Activated CD8-positive, alpha-beta memory T cell treated with anti-CD3 and anti-CD28 coated beads for 4 hours (primary cell): ENCODE measurements at regions not wholly inside any gene's neighbourhood (a gene's known extent, or its start where the extent isn't known, plus 50 kb on each side); places are given as distances from the start of the nearest gene placed in this dataset.
"Not testable (repeated sequence)": the region's sequence is repeated elsewhere in the genome, so short reads cannot be mapped to it uniquely, and the experiment has no call there.

Source experiments
- DNase-seq, 2 donors: peaks; one replicate each; pipeline ENCODE4 v3.0.0-alpha.2; 2020; ENCODE audit warnings: low read depth in 2 of 2

- DNase-seq, result no peak
These were observed 280.3 kb downstream of the BCAT1 start for GRCh38 chr12:24668563-24668962.

- no peak for DNase-seq
These were observed 284.6 kb downstream of the BCAT1 start for GRCh38 chr12:24664161-24664880.

- no peak for DNase-seq
These were observed 287.2 kb downstream of the BCAT1 start for GRCh38 chr12:24661657-24662096.

- no peak for DNase-seq
These were observed 289.9 kb downstream of the BCAT1 start for GRCh38 chr12:24659016-24659415.

- not testable (repeated sequence) for DNase-seq
These were observed 294.6 kb downstream of the BCAT1 start for GRCh38 chr12:24654344-24654743.

GRCh38 chr12:24649634-24650033, 299.3 kb downstream of the BCAT1 start:
- no peak for DNase-seq

GRCh38 chr12:24649209-24649608, 299.7 kb downstream of the BCAT1 start:
- DNase-seq, result no peak

- DNase-seq, result no peak
These were observed 303.6 kb downstream of the BCAT1 start for GRCh38 chr12:24645254-24645653.

- no peak for DNase-seq
These were observed 305.5 kb downstream of the BCAT1 start for GRCh38 chr12:24643120-24644119.

- no peak for DNase-seq
These were observed 309.3 kb downstream of the BCAT1 start for GRCh38 chr12:24639641-24640040.

GRCh38 chr12:24632466-24632865, 316.4 kb downstream of the BCAT1 start:
- DNase-seq, result no peak

GRCh38 chr12:24631676-24632426, 317.1 kb downstream of the BCAT1 start:
- no peak for DNase-seq

GRCh38 chr12:24630856-24631255, 318.0 kb downstream of the BCAT1 start:
- no peak for DNase-seq

GRCh38 chr12:24630446-24630845, 318.5 kb downstream of the BCAT1 start:
- no peak for DNase-seq

- no peak for DNase-seq
These were observed 323.8 kb downstream of the BCAT1 start for GRCh38 chr12:24625103-24625502.

GRCh38 chr12:24619954-24620353, 328.9 kb downstream of the BCAT1 start:
- not testable (repeated sequence) for DNase-seq

- DNase-seq, result no peak
These were observed 331.4 kb downstream of the BCAT1 start for GRCh38 chr12:24617471-24617870.

- DNase-seq, result no peak
These were observed 332.9 kb downstream of the BCAT1 start for GRCh38 chr12:24615967-24616411.

- no peak for DNase-seq
These were observed 340.1 kb downstream of the BCAT1 start for GRCh38 chr12:24608637-24609285.

- no peak for DNase-seq
These were observed 340.8 kb downstream of the BCAT1 start for GRCh38 chr12:24608108-24608507.

GRCh38 chr12:24605916-24606315, 343.0 kb downstream of the BCAT1 start:
- no peak for DNase-seq
